Loucy (cell line): ENCODE measurements at regions not wholly inside any gene's neighbourhood (a gene's known extent, or its start where the extent isn't known, plus 50 kb on each side); places are given as distances from the start of the nearest gene placed in this dataset.

Source experiments
- H2AFZ ChIP-seq: fragments of 200-600 bp; sonication (generic); 2 replicates; pipeline ENCODE4 v1.6.0; 2016; ENCODE audit warnings: antibody characterized with exemption, mild to moderate bottlenecking, low read length, moderate library complexity
- H3F3A ChIP-seq: fragments of 200-600 bp; 2 replicates; pipeline ENCODE4 v1.6.0; 2016; ENCODE audit warnings: antibody characterized with exemption, low read depth, mild to moderate bottlenecking
- H3K27me3 ChIP-seq: fragments of 200-600 bp; sonication (generic); 2 replicates; pipeline ENCODE4 v1.6.1; 2014; ENCODE audit warnings: low read length, mild to moderate bottlenecking; ENCODE audit not compliant: insufficient read depth, poor library complexity, severe bottlenecking
- H3K36me3 ChIP-seq: fragments of 200-600 bp; sonication (generic); 2 replicates; pipeline ENCODE4 v1.6.1; 2016; ENCODE audit warnings: low read length; ENCODE audit not compliant: insufficient read depth
- H3K4me1 ChIP-seq: fragments of 200-600 bp; sonication (generic); 2 replicates; pipeline ENCODE4 v1.5.1; 2014; ENCODE audit warnings: low read length, mild to moderate bottlenecking; ENCODE audit not compliant: insufficient read depth, poor library complexity, severe bottlenecking
- H3K4me2 ChIP-seq: fragments of 200-600 bp; sonication (generic); 2 replicates; pipeline ENCODE4 v1.6.0; 2014; ENCODE audit warnings: antibody characterized with exemption, low read length, low read depth, mild to moderate bottlenecking; ENCODE audit not compliant: poor library complexity, severe bottlenecking
- H3K4me3 ChIP-seq: fragments of 200-600 bp; sonication (generic); 2 replicates; pipeline ENCODE4 v1.5.1; 2014; ENCODE audit warnings: low read length, mild to moderate bottlenecking, mixed read lengths; ENCODE audit not compliant: poor library complexity, severe bottlenecking
- H3K79me2 ChIP-seq: fragments of 200-600 bp; sonication (generic); 2 replicates; pipeline ENCODE4 v1.6.1; 2014; ENCODE audit warnings: low read length; ENCODE audit not compliant: insufficient read depth
- H3K9ac ChIP-seq: fragments of 200-600 bp; sonication (generic); 2 replicates; pipeline ENCODE4 v1.6.0; 2014; ENCODE audit warnings: mild to moderate bottlenecking, low read depth, low read length, moderate library complexity; ENCODE audit not compliant: poor library complexity, severe bottlenecking
- H3K9me2 ChIP-seq: fragments of 200-600 bp; sonication (generic); replicated peaks from 2 replicates; pipeline ENCODE4 v1.6.1; 2016; ENCODE audit warnings: low read depth, low read length, mixed read lengths
- H3K9me3 ChIP-seq: fragments of 200-600 bp; sonication (generic); 2 replicates; pipeline ENCODE4 v1.6.1; 2014; ENCODE audit warnings: mild to moderate bottlenecking, antibody characterized with exemption, low read length, low read depth; ENCODE audit not compliant: insufficient read depth
- H4K20me1 ChIP-seq: fragments of 200-600 bp; sonication (generic); 2 replicates; pipeline ENCODE4 v1.6.0; 2014; ENCODE audit warnings: antibody characterized with exemption, low read length, mild to moderate bottlenecking; ENCODE audit not compliant: insufficient read depth, poor library complexity, severe bottlenecking
- EZH2phosphoT487 ChIP-seq: fragments of 200-600 bp; IDR thresholded peaks from 2 replicates; pipeline ENCODE4 v1.6.1; 2018; ENCODE audit warnings: antibody characterized with exemption, mild to moderate bottlenecking, moderate library complexity, borderline replicate concordance
- TF ChIP-seq, protein P1 (sequence below): fragments of 200-600 bp; sonication (generic); conservative IDR thresholded peaks from 2 replicates; pipeline ENCODE4 v1.5.1; 2014; ENCODE audit warnings: mild to moderate bottlenecking, antibody characterized with exemption, low read length

DNA sequence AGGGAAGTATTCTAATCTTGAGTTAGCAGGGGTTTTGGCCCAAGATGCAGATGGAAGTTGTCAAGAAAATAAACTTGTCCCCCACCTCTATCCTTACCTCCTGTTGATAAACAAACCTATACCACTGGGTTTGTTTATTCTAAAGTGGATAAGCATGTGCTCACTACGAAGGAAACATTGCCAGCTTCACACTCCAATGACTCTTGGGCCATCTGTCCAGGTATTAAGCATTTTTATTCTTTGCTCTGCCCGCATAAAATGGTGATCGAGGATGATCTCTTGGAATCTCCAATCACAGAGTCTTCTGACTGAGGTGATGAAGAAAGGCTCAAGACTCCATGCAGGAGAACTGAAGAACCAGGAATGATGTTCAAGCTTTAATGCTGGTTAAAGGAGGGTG, 1908.4 kb upstream of the PIK3C3 start:
- Histone ChIP-seq H3K4me2 (no peak overlapping the region), H3K9me2 (no peaks in the 10 kb centered on the region), H3K27me3 (no peaks in the 10 kb centered on the region), H4K20me1 (no peaks in the 10 kb centered on the region), H2AFZ (no peak overlapping the region), H3K4me3 (no peak overlapping the region), H3K9ac (no peak overlapping the region), H3K36me3 (no peaks in the 10 kb centered on the region), H3K4me1 (no peaks in the 10 kb centered on the region), H3K79me2 (no peaks in the 10 kb centered on the region), H3K9me3 (no peaks in the 10 kb centered on the region), H3F3A (no peaks in the 10 kb centered on the region)
- no peak for TF ChIP-seq EZH2phosphoT487
- TF ChIP-seq, protein P1, sequence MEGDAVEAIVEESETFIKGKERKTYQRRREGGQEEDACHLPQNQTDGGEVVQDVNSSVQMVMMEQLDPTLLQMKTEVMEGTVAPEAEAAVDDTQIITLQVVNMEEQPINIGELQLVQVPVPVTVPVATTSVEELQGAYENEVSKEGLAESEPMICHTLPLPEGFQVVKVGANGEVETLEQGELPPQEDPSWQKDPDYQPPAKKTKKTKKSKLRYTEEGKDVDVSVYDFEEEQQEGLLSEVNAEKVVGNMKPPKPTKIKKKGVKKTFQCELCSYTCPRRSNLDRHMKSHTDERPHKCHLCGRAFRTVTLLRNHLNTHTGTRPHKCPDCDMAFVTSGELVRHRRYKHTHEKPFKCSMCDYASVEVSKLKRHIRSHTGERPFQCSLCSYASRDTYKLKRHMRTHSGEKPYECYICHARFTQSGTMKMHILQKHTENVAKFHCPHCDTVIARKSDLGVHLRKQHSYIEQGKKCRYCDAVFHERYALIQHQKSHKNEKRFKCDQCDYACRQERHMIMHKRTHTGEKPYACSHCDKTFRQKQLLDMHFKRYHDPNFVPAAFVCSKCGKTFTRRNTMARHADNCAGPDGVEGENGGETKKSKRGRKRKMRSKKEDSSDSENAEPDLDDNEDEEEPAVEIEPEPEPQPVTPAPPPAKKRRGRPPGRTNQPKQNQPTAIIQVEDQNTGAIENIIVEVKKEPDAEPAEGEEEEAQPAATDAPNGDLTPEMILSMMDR, result no peak

DNA sequence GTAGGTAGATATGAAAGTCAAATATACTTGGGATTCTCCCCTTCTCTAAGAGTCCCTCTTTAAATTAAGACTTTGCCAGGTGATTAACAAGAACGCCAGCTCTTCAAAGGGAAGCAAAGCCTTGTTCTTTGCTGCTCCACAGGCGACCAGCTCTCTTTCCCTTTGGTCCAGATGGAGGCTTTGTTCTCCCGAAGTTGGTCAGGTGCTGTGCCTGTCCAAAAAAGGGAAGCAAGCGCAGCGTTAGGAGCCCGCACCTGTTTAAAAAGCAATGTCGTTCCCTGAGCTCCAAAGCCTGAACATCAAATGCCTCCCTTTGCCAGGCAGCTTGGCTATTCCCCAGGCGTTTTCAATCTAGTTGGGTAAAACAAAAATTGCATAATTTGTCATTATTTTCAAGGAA, 1913.1 kb upstream of the PIK3C3 start:
- no peaks in the 10 kb centered on the region for H4K20me1 ChIP-seq
- H3F3A ChIP-seq, result no peaks in the 10 kb centered on the region
- H3K9me2 ChIP-seq, result no peaks in the 10 kb centered on the region
- H3K9ac ChIP-seq, result no peak overlapping the region
- TF ChIP-seq, protein P1, result no peak
- TF ChIP-seq EZH2phosphoT487, result no peak
- H3K27me3 ChIP-seq, result no peaks in the 10 kb centered on the region
- no peaks in the 10 kb centered on the region for H3K36me3 ChIP-seq
- H2AFZ ChIP-seq, result no peak overlapping the region
- H3K4me2 ChIP-seq, result no peak overlapping the region
- H3K9me3 ChIP-seq, result no peaks in the 10 kb centered on the region
- no peaks in the 10 kb centered on the region for H3K4me1 ChIP-seq
- no peak overlapping the region for H3K4me3 ChIP-seq
- H3K79me2 ChIP-seq, result no peaks in the 10 kb centered on the region

DNA sequence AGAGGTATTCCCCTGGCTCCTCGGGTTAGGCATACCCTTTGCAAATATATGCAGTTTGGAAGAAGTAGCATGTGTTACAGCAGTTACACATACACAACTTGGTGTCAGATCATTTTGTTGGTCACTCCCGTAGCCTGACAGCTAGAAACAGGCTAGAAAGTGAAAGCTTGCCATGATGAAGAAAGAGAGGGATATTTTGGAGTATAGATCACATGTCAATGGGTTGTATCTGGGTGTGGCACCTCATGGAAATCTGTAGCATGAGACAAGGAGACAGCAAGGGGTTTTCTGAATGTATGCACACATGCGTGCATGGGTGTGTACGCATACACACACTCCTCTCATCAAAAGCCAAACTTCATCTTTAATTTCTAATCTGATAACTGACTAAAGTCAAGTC, 1914.5 kb upstream of the PIK3C3 start:
- Histone ChIP-seq H3K9ac (no peak overlapping the region), H3K79me2 (no peaks in the 10 kb centered on the region), H3K27me3 (no peaks in the 10 kb centered on the region), H3K36me3 (no peaks in the 10 kb centered on the region), H3K4me3 (no peak overlapping the region), H3K4me2 (no peak overlapping the region), H3K9me2 (no peaks in the 10 kb centered on the region), H4K20me1 (no peaks in the 10 kb centered on the region), H3K9me3 (no peaks in the 10 kb centered on the region), H2AFZ (no peak overlapping the region), H3F3A (no peaks in the 10 kb centered on the region), H3K4me1 (no peaks in the 10 kb centered on the region)
- TF ChIP-seq EZH2phosphoT487, result no peak
- TF ChIP-seq, protein P1, result no peak
